ENCODE measurements at regions not wholly inside any gene's neighbourhood (a gene's known extent, or its start where the extent isn't known, plus 50 kb on each side); places are given as distances from the start of the nearest gene placed in this dataset.

DNA sequence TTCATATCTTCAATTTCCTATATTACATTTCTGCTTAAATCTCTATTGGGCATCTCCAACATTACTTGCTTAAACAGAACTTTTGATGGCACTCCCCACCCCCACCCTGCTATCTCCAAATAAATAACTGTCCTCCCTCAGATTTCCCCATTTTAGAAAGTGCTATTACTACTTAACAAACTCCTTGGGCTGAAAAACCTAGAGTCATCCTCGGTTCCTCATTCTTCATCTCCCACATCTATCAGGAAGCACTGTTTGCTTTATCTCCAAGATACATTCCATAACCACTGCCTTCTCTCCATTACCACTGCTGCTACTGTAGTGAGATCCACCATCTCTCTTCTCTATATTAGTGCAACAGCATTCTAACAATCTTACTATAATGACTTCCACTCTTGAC is 150.4 kb upstream of the CYRIA start:
- DNase-seq (ENCODE audit: low read depth in 1 of 2, low spot score in 1 of 2) = no peak
- Histone ChIP-seq H3K4me1 (ENCODE audit: low read depth) (no peaks in the 10 kb centered on the region), H3K9me3 (ENCODE audit: low read depth) (no peaks in the 10 kb centered on the region), H3K36me3 (no peaks in the 10 kb centered on the region), H3K27ac (no peak overlapping the region), H3K27me3 (no peaks in the 10 kb centered on the region), H3K4me3 (no peak overlapping the region)
- TF ChIP-seq, protein P1, sequence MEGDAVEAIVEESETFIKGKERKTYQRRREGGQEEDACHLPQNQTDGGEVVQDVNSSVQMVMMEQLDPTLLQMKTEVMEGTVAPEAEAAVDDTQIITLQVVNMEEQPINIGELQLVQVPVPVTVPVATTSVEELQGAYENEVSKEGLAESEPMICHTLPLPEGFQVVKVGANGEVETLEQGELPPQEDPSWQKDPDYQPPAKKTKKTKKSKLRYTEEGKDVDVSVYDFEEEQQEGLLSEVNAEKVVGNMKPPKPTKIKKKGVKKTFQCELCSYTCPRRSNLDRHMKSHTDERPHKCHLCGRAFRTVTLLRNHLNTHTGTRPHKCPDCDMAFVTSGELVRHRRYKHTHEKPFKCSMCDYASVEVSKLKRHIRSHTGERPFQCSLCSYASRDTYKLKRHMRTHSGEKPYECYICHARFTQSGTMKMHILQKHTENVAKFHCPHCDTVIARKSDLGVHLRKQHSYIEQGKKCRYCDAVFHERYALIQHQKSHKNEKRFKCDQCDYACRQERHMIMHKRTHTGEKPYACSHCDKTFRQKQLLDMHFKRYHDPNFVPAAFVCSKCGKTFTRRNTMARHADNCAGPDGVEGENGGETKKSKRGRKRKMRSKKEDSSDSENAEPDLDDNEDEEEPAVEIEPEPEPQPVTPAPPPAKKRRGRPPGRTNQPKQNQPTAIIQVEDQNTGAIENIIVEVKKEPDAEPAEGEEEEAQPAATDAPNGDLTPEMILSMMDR (IDR thresholded peaks at IDR 0.05; ENCODE audit: low read depth, low read length) = no peak

DNA sequence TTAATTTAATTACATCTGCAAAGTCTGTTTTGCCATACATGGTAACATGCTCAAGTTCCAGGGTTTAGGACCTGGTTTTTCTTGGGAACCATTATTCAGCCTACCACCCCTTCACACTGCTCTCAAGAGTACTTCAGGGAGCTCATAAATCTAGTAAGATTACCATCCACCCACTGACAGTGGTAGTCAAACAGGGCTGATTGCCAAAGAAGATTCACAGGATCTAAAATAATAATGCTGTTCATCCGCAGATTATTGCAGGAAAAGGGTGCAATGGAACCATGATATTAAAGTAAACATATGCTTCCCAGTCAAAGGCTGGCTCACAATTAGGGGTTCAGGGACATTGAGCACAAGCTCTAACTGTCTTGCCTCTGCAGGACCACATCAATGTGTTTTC is 148.0 kb upstream of the CYRIA start:
- Histone ChIP-seq H3K4me3 (no peak overlapping the region), H3K9me3 (ENCODE audit: low read depth) (no peaks in the 10 kb centered on the region), H3K4me1 (ENCODE audit: low read depth) (no peaks in the 10 kb centered on the region), H3K27me3 (no peaks in the 10 kb centered on the region), H3K36me3 (no peaks in the 10 kb centered on the region), H3K27ac (no peak overlapping the region)
- no peak for DNase-seq (ENCODE audit: low read depth in 1 of 2, low spot score in 1 of 2)
- TF ChIP-seq, protein P1 (IDR thresholded peaks at IDR 0.05; ENCODE audit: low read depth, low read length) = no peak

DNA sequence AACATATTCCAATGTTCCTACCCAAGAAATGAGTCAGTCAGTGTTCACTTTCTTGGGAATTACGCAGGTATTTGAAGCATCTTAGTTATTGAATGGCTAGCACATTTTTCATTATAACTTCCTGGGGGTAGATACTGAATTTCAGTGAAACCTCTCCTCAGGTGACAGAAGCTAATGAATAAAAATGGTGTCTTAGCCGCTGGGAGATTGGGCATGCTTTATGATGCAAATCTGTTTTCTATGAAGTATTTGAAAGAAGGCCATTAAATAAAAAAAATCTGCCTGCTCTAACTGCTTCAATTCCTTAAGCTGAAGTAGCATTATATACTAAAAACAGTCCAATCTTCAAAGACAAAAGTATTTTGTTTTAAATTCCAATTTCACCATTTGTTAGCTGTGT is 132.8 kb upstream of the CYRIA start:
- Histone ChIP-seq H3K4me3 (no peak overlapping the region), H3K4me1 (ENCODE audit: low read depth) (no peaks in the 10 kb centered on the region), H3K36me3 (no peaks in the 10 kb centered on the region), H3K9me3 (ENCODE audit: low read depth) (no peaks in the 10 kb centered on the region), H3K27me3 (no peaks in the 10 kb centered on the region), H3K27ac (no peak overlapping the region)
- DNase-seq (ENCODE audit: low read depth in 1 of 2, low spot score in 1 of 2) = no peak
- TF ChIP-seq, protein P1 (IDR thresholded peaks at IDR 0.05; ENCODE audit: low read depth, low read length) = no peak

DNA sequence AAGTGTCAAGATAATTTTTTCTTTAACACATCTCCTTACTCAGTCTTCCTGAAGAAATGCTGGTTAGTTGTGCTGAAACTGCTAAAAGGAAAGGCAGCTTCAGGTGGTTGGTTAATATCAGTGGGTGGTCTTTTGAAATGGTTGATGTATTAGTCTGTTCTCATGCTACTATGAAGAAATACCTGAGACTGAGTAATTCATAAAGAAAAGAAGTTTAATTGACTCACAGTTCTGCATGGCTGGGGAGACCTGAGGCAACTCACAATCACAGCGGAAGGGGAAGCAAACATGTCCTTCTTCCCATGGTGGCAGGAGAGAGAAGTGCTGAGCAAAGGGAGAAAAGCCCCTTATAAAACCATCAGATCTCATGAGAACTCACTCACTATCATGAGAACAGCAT is 125.9 kb upstream of the CYRIA start:
- H3K36me3 ChIP-seq = no peaks in the 10 kb centered on the region
- TF ChIP-seq, protein P1 (IDR thresholded peaks at IDR 0.05; ENCODE audit: low read depth, low read length) = no peak
- H3K27ac ChIP-seq = no peak overlapping the region
- H3K4me3 ChIP-seq = no peak overlapping the region
- no peak for DNase-seq (ENCODE audit: low read depth in 1 of 2, low spot score in 1 of 2)
- no peaks in the 10 kb centered on the region for H3K27me3 ChIP-seq
- H3K4me1 ChIP-seq (ENCODE audit: low read depth) = no peaks in the 10 kb centered on the region
- no peaks in the 10 kb centered on the region for H3K9me3 ChIP-seq (ENCODE audit: low read depth)

DNA sequence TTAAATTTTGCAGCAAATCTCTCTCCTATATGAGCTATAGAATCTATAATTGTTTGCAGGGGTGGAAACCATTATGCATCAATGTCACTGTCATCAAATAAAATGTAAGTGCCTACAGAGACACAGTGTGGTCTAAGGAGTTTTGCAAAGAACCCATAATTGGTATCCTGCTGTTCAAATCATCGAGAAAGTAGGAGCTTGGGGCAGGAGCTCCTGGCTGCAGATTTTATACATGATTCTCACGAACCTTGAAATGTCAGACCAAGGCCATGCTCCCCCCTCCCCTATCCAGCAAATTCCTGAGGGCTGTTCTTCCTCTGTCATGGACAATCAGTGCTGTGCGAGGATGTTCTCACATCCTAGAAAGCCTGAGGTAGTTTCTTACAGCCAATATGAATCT is 119.5 kb upstream of the CYRIA start:
- no peaks in the 10 kb centered on the region for H3K36me3 ChIP-seq
- TF ChIP-seq, protein P1 (IDR thresholded peaks at IDR 0.05; ENCODE audit: low read depth, low read length) = no peak
- no peaks in the 10 kb centered on the region for H3K4me1 ChIP-seq (ENCODE audit: low read depth)
- no peak for DNase-seq (ENCODE audit: low read depth in 1 of 2, low spot score in 1 of 2)
- H3K27ac ChIP-seq = no peak overlapping the region
- H3K4me3 ChIP-seq = no peak overlapping the region
- H3K27me3 ChIP-seq = no peaks in the 10 kb centered on the region
- no peaks in the 10 kb centered on the region for H3K9me3 ChIP-seq (ENCODE audit: low read depth)

DNA sequence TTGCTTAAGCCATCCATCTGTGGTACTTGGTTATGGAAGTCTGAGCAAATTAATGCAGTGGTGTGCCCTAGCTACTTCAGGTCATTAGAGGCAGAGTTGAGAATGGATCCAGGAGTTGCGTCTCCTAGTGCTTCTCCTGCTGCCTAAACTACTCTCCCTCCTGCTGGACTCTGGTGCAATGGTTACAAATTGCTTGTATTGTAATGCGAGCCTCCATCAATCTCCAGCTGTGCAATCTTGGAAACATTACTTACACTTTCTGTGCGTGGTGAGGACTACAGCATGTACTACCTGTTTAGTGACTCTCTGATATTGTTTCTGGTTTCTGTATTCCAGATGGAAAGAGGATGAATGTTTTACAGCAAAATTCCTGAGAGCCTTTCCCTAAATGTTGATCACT is 119.0 kb upstream of the CYRIA start:
- Histone ChIP-seq H3K4me3 (no peak overlapping the region), H3K27ac (no peak overlapping the region), H3K4me1 (ENCODE audit: low read depth) (no peaks in the 10 kb centered on the region), H3K36me3 (no peaks in the 10 kb centered on the region), H3K9me3 (ENCODE audit: low read depth) (no peaks in the 10 kb centered on the region), H3K27me3 (no peaks in the 10 kb centered on the region)
- no peak for DNase-seq (ENCODE audit: low read depth in 1 of 2, low spot score in 1 of 2)
- TF ChIP-seq, protein P1 (IDR thresholded peaks at IDR 0.05; ENCODE audit: low read depth, low read length) = no peak

Measured in cardiac muscle cell (in vitro differentiated cells and primary cell).